GM21576 (cell line): ENCODE measurements at regions not wholly inside any gene's neighbourhood (a gene's known extent, or its start where the extent isn't known, plus 50 kb on each side); places are given as distances from the start of the nearest gene placed in this dataset.
A peak's percentile ranks its signal among the peaks of the same experiment; 100 is the strongest.
"Not testable (repeated sequence)": the region's sequence is repeated elsewhere in the genome, so short reads cannot be mapped to it uniquely, and the experiment has no call there.

Source experiments
- ATAC-seq: cut with Tn5 transposase; IDR thresholded peaks from one replicate; pipeline ENCODE4 v1.9.1; 2021; ENCODE audit warnings: mild to moderate bottlenecking, moderate library complexity; ENCODE audit not compliant: unreplicated experiment

DNA sequence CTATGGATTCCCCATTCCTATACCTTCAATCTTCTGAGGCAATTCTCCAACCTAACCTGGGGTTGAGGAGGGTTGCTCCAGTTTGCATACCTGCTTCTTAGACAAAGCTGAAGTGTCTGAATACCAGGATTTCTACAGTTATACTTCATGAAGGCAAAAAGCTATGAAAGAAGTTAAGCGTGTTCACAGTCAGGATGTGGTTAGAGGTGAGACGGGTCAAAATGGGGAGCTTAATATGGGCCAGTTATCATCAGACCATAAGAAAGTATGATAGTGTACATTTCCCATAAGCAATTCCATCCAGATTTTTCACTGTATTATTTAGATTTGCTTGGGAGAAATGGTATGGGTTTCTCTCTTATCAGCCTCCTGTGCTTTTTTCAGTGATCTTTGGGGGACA lies 156.9 kb upstream of the FER start:
- ATAC-seq = no peak

DNA sequence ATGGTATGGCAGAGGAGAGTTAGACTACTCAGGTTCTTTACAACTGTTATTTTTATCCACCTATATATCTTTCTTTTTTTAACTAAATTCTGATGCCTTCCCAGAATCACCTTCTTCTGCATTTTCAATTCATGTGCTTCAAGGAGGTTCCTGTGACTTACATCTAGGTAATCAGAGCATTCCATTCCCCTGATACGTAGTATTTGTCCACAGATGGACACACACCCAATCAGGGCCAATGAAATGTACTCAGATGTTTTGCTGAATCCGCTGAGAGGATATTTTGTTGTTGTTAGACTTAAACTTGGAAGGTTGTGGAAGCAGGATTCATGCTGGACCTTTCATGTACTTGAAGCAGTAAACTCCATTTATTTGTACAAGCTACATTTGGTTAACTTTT lies 159.4 kb upstream of the FER start:
- ATAC-seq = no peak

DNA sequence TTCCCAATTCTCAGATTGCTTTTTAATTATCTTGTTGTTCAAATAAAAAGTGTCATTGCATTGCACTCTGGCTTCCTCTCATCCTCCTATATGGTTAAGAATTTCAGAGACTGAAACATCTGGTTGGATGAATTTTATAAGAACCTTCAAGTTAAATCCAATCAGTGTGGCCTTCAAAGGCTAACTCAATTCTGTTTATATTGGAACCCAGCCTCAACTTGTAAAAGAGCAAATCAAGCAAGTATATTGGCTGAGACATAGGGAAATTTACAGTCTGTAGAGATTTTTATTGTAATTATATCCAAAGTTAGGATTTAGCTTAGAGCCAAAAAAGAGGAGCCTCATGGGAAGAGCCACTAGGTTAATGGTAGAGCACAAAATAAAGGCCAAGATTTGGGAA lies 159.9 kb upstream of the FER start:
- no peak for ATAC-seq

DNA sequence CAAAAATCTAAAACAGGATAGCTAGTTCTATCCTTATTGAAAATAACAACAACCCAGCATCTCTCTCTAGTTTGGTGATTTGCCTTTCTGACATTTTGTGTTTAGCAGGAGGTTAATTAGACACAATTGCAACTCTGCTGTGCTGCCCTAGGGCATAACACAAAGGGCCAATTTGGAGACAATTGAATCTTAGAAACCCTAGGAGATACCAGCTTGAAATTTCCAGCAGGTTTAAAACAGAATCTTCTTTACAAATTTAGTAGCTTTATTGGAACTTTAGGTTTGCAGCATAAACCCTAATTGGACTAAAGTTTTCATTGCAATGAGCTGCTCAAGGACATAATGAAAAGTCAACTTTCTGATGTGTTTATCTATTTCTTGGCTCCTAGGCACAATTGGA lies 166.7 kb upstream of the FER start:
- ATAC-seq = no peak

DNA sequence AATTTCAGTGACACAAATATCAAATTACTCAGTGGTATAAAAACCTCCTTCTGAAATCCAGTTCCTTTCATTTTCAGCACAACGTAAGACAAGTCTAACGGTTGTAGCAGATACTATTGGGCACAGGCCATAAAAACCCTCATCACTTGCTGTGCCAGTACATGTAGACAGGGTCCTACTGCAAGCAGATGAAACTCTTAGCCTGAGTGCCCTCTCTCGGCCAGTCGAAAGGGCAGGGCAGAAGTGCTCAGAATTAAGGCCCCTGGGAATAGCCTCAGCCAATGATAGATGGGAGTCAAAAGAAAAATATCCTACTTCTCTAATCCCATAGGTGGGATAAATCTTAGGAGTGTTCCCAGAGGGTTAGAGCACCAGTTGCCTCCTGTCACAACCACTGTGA lies 168.5 kb upstream of the FER start:
- no peak for ATAC-seq

DNA sequence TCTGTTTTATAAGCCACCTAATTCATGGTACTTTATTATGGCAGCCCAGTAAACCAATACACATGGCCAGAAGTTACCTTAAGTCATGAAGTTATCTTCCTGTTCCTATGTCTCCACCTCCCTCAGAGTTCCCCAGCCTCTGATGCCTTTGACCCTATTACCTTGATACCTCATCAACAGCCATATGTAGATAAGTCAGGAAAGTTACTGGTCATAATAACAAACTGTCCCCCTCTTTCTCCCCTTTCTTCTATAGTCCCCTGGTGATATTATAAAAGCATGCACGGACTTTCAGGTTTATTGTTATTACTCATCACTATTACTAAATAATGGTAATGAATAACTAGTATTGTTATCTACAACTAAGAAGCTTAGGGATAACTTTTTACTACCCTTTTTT lies 168.9 kb upstream of the FER start:
- no peak for ATAC-seq

DNA sequence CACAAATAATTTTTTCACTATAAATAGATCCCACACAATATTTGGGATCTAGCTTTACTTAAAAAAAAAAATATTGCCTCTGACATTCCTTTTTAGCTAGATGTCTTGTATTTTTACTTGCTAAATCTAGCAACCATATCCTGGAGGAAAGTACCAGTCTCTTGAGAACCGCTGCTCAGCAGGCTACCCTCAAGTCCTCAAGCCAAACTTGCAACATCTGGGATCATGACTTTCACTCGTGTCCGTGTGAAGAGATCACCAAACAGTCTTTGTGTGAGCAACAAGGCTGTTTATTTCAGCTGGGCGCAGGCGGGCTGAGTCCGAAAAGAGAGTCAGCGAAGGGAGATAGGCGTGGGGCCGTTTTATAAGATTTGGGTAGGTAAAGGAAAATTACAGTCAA lies 180.3 kb upstream of the FER start:
- no peak for ATAC-seq

DNA sequence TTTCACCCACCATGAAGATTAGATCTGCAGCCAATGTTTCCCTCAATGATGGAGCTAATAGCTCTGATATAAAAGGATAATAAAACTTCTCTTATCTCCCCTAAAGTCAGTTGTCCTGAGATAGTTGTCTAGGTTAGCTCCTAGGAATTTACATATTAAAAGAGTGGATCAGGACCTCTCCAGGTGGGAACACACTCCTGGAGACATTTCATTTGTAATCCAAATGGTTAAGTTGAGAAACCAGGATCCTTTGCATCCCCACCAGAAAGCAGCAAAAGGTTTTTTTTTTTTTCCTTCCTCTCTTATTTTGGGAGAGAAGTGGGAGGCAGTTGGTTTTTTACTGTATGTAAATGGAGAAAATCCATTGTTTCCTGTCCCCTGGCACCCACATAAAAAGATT lies 182.5 kb upstream of the FBXL17 start:
- ATAC-seq = no peak

DNA sequence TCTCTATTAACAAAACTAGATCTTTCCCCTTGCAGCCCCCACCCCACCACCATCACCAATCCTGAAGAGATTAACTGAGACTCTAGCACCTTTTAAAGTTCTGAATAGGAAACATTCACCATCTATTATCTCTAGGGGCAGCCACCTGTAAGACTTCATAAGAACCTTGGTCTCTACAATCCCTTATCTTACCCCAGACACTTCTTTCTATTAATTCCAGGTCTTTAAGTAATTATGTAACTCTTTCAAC lies 180.2 kb upstream of the FBXL17 start:
- ATAC-seq = no peak

DNA sequence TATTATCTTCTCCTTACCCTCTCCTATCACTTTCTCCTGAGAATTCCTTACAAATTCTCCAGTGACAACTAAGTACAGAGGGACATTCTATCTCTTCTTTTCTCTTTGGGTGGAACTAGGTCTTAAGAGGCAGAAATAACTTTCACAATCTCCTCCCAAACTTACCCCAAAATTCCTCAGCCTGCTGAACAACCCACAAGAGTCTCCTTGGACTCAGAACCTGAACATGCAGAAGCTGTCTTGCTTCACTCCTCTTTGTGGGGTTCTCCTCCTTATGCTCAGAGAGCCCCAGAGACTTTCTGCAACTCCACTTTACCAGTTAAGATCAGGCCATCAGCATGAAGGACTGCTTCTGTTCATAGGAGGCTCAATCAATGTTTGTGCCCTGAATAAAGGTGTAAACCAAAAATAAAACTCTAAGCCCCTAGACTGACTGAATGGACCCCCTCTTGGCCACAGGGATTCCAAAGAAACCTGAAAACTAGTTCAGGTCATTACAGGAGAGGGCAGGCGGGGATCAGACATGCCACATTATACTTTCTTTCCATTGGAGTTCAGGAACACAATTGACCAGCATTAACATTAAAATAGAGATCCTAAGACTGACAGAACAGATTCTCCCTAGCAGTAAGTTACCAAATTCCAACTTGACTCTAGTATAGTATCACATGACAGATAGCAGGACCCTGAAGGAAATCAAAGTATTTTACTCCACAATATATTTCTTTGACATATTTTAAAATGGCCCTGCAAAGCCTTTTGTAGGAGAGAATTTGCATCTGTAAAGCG lies 179.7 kb upstream of the FBXL17 start:
- no peak for ATAC-seq

DNA sequence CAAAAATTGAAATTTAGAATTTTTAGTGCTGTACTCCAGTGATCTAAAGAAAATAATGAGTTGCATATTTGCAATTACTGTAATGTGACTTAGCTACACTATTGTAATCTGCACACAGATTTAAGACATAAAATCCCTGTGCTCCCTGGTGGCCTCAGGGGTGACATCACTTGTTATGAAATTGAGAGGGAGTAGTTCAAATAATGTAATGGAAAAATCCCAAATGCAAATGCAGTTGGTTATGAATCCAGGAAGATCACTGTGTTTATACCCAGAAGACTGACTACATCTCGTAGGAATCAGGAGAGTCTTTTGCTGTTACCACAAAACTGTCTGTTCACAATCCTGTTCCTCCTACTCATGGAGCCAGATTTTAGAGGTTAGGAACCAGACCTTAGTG lies 178.7 kb upstream of the FBXL17 start:
- no peak for ATAC-seq

DNA sequence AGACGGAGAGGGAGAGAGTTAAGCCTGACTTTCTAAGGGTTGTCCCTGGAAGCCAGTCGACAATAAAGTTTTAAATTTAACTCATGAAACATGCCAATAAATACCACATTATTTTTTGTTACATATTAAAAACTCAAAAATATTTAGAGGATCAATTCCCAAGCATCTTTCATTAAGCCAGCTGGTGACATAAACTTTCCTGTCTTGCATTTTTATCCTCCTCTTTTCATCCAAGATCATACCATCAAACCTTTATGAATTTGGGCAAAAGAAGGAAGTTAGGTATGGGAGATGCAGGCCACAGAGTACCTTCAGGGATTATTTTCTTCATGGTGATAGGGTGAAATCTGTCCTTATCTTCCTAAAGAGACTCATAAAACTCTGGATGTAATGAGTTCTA lies 178.3 kb upstream of the FBXL17 start:
- no peak for ATAC-seq

DNA sequence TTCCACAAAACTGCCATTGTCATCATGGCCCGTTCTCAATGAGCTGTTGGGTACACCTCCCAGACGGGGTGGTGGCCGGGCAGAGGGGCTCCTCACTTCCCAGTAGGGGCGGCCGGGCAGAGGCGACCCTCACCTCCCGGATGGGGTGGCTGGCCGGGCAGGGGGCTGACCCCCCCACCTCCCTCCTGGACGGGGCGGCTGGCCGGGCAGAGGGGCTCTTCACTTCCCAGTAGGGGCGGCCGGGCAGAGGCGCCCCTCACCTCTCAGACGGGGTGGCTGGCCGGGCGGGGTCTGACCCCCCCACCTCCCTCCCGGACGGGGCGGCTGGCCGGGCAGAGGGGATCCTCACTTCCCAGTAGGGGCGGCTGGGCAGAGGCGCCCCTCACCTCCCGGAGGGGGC lies 176.9 kb upstream of the FBXL17 start:
- ATAC-seq = not testable (repeated sequence)

DNA sequence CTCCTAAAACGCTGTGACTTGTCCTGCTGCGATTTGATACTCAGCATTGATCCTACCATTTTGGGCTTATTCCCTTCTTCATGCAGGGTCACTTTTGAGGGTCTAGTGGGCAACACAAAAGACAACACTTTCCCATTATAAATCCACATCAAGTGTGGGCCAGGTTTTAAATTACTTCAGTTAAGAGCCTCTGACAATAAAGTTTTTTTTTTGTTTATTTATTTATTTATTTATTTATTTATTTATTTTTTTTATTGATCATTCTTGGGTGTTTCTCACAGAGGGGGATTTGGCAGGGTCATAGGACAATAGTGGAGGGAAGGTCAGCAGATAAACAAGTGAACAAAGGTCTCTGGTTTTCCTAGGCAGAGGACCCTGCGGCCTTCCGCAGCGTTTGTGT lies 176.2 kb upstream of the FBXL17 start:
- not testable (repeated sequence) for ATAC-seq

DNA sequence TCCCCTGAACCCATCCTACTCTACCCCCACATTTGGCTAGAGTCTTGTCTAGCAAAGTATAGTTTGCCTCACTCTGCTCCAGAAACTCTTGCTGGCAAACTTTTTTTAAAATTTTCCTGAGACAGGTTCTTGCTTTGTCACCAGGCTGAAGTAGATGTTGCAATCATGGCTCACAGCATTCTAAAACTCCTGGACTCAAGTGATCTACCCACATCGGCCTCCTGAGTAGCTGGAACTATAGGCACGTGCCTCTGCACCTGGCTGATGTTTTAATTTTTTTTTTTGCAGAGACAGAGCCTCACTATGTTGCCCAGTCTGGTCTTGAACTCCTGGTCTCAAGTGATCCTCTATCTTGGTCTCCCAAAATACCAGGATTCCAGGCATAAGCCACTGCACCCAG lies 175.8 kb upstream of the FBXL17 start:
- ATAC-seq = no peak

DNA sequence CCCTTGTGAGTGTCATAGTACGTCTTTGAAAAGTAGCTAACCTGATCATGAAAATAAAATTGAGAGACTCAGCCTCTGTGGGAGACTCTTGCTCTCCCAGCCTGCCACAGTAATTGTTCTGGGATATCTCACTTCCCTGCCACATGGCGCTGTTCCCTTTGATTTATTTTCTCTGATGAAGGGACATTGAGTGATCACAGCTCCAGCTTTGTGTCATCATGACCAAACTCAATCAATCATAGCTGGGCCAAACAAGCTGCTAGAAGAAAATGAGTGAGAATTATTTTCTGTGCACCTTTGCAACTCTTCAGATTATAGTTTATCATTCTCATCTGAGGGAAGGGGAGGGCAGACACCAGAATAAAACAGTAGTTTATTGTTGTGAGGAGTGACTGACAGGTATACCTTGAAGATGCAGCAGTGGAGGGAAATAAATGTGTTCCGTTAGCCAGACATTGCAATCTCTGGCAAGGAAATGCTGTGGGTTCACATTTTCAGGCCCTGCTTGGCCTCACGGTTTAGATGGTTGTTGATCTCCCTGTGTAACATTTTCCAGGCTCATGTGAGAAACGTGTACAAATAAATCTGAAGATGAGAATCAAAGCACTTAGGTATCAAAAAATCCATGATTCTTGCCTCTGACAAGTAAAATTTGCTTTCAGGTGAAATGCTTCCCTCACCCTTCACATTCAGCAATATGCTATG lies 174.7 kb upstream of the FBXL17 start:
- ATAC-seq = no peak

DNA sequence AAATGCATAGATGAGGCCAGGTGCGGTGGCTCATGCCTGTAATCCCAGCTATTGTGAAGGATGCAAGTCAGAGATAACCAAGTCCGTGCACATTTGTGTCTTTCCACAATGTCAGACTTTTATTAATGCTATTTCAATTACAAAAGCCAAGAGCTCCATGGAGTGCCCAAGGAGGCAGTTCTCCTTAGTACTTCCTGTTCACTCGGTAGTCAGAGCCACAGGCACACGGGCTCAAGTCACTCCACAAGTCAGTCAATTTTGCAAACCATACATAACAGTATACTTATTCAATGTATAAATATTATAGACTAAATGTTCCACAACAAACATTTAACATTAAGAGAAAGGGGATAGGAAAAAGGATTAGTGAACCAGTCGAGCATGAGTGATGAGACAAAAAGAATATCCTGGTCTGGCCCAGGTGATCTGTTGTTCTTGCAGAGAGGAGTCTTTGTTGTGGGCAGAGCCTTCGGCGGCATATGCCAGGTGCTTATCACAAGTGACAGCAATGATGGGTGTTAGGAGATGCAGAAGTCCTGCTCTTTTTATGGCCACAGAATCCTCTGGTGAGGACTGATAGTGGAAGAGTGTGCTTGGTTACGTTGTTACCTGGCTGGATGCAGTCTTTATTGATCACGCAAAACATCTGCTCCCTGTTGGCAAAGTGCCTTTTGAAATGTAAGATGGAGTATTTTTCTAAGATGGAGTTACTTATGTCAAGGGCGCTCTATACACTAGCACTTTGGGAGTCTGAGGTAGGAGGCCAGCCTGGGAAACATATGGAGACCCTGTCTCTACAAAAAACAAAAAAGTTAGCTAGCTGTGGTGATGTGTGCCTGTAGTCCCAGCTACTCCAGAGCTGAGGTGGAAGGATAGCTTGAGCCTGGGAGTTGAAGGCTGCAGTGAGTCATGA lies 167.0 kb upstream of the FBXL17 start:
- no peak for ATAC-seq

DNA sequence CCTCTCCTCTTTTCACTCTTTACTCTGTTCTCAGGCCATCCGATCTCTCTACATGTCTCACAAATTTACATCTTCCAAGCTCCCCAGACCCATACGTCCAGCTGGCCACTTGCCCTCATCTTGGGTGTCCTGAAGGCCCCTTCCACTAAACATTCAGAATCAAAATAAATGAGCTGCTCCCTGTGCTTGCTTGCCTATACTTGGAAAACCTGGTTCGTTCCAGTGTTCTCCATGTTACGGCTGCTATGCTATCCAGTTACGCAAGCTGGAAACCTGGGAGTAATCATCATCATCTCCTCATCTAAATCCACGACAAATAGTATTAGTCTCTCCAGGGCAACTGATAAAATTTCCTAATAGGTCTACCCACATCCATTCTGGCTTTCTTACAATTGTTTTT lies 165.0 kb upstream of the FBXL17 start:
- ATAC-seq = no peak

DNA sequence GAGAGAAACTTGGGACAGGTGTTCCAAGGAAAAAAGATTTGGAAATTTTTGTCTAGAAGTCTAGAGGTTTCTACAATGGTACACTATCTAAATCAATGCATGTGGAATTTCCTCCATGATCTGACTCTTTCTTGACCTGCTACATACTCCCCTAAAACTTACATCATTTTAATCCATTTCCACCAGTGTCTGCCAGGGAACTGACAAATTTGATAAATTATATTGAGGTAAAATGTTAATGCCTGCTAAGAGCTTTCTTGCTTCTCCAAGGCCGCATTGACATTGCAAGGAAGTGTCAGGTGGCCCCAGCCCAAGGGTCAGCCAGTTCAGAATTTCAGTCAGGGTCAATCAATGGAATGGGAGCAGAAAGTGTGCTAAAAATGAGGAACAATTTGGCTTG lies 163.4 kb upstream of the FBXL17 start:
- ATAC-seq = no peak

DNA sequence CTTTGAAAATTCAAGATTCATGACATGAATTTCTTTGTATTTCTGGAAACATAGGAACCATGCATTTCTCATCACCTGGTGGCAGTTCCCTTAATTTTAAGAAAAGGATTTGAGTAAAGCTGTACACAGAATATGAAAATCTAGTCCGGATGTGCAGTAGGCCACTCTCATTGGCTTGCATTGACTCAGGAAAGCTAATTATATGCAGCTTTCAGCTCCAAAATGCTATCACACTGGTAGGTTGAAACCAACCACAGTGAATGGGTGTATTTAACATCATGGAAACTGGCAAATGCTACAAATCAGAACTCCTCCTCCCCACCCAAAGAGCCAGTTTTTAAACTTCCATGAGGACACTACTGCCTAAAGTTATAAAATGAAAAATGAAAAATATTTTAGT lies 161.6 kb upstream of the FBXL17 start:
- ATAC-seq = peak; percentile 73

DNA sequence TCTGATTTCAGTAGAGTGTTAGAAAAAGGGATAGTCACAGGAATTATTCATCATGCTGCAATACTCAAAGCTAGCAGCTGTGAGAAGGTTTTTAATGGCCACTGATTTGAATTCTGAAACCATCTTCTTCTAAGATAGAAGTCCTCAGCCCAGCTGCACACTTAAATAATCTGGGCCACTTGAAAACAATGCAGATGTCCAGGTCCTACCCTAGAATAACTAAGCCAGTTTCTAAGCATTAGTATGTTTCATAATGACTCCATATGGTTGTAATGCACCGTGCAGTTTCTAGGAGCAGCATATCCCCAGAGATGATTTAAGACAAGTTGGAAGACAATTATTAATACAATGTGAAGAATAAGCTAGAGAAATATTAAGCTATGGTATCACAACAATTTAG lies 159.9 kb upstream of the FBXL17 start:
- peak; percentile 71 for ATAC-seq

DNA sequence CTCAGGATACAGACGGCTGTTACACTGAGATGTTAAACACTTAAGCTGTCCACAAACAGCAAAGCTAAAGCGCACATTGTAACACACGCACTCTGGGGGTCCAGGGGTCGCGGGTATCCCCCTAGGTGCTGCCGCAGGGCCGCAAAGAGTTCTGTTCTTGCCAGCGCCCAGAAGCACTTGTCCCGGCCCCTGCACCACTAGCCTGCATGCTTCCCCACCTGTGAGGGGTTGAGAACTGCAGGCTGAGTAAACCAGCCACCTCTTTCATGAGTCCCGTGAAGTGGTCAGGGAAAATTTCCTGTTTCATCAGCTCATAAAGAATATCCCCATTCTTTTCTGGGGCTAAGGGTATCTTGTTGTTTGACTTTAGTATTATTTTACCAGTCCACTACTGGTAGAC lies 154.4 kb upstream of the FBXL17 start:
- no peak for ATAC-seq
